ENCODE measurements at regions not wholly inside any gene's neighbourhood (a gene's known extent, or its start where the extent isn't known, plus 50 kb on each side); places are given as distances from the start of the nearest gene placed in this dataset.

- TF ChIP-seq WRNIP1 (IDR thresholded peaks at IDR 0.05; ENCODE audit: borderline replicate concordance, low read depth, low read length) (0 out of 2 replicates have a peak, but pooled peaks have one; percentile 13), EED (IDR thresholded peaks at IDR 0.05; ENCODE audit: low read depth) (no peak), MLLT1 (IDR thresholded peaks at IDR 0.05) (no peak), YBX1 (IDR thresholded peaks at IDR 0.05) (no peak), BCL3 (IDR thresholded peaks at IDR 0.05; ENCODE audit: borderline replicate concordance, insufficient read depth, low read depth, low read length, poor library complexity, severe bottlenecking) (no peak), NR2C1 (IDR thresholded peaks at IDR 0.05) (no peak), SPI1 (IDR thresholded peaks at IDR 0.05; ENCODE audit: borderline replicate concordance, insufficient read depth, low read depth, low read length) (peak; percentile 74; the same call in 1 of the 2 replicates), POLR2A (IDR thresholded peaks at IDR 0.05; ENCODE audit: low read depth, low read length) (no peak), IRF4 (IDR thresholded peaks at IDR 0.05; ENCODE audit: low read depth, low read length) (no peak), DPF2 (IDR thresholded peaks at IDR 0.05) (no peak), PKNOX1 (IDR thresholded peaks at IDR 0.05) (no peak), E2F8 (IDR thresholded peaks at IDR 0.05; ENCODE audit: low read depth, partially characterized antibody) (no peak), SMC3 (IDR thresholded peaks at IDR 0.05; ENCODE audit: borderline replicate concordance, low read length) (no peak), ASH2L (IDR thresholded peaks at IDR 0.05; ENCODE audit: borderline replicate concordance, low read depth) (no peak), PAX5 (IDR thresholded peaks at IDR 0.05; ENCODE audit: borderline replicate concordance, low read depth, low read length) (0 out of 2 replicates have a peak, but pooled peaks have one; percentile 6), ZNF687 (IDR thresholded peaks at IDR 0.05) (0 out of 2 replicates have a peak, but pooled peaks have one; percentile 23), MTA2 (IDR thresholded peaks at IDR 0.05; ENCODE audit: low read depth) (no peak), TAF1 (IDR thresholded peaks at IDR 0.05; ENCODE audit: borderline replicate concordance, low read depth, low read length) (no peak), ATF7 (IDR thresholded peaks at IDR 0.05; ENCODE audit: low read depth) (no peak), JUND (IDR thresholded peaks at IDR 0.05; ENCODE audit: low read depth, low read length) (no peak)
These were observed 157.1 kb upstream of the CCND2 start (continued) for GRCh38 chr12:4116251-4117111.
